ENCODE measurements at regions not wholly inside any gene's neighbourhood (a gene's known extent, or its start where the extent isn't known, plus 50 kb on each side); places are given as distances from the start of the nearest gene placed in this dataset.

- Histone ChIP-seq H2AFZ (ENCODE audit: low read depth, low read length, poor library complexity, severe bottlenecking) (no peak overlapping the region), H4K20me1 (ENCODE audit: insufficient read depth) (no peaks in the 10 kb centered on the region), H3K27ac (ENCODE audit: low read depth, low read length) (no peak overlapping the region), H3K27me3 (ENCODE audit: insufficient read depth, low read length) (no peaks in the 10 kb centered on the region), H3K4me1 (ENCODE audit: control insufficient read depth in 1 of 2, insufficient read depth in 2 of 2, low read length in 2 of 2) (no peaks in the 10 kb centered on the region), H3K79me2 (ENCODE audit: insufficient read depth, low read length) (no peaks in the 10 kb centered on the region), H3K9ac (ENCODE audit: low read length) (no peak overlapping the region), H3K4me2 (ENCODE audit: low read length) (no peak overlapping the region), H3K4me3 (replicated peaks in 1 of 2; ENCODE audit: low read depth in 1 of 2, low read length in 2 of 2) (no peak overlapping the region), H3K9me3 (ENCODE audit: control insufficient read depth in 1 of 2, insufficient read depth in 1 of 2, low read depth in 1 of 2, low read length in 2 of 2) (peaks cover 0 to 4% of the 10 kb centered on the region in 2 experiments; a peak in 1 of 4 replicates), H3K36me3 (ENCODE audit: control insufficient read depth in 1 of 2, insufficient read depth in 2 of 2, low read length in 2 of 2) (no peaks in the 10 kb centered on the region), H3K9me2 (ENCODE audit: insufficient read depth) (no peaks in the 10 kb centered on the region)
- intact Hi-C loops (cut with micrococcal nuclease) = no loop called here
- ATAC-seq (no peak), DNase-seq (ENCODE audit: low read depth, low spot score) (no peak)
- ChIA-PET CTCF (no interaction called here), RAD21 (ENCODE audit: low non-redundant PET in 1 of 2, low total read pairs in 2 of 2, uncharacterized antibody in 2 of 2, unreplicated experiment in 2 of 2) (no interaction called here), POLR2A (interaction anchor here (0.6 kb wide), 1 partner anchor 17 kb away, joined by 3 read pairs; no protein-coding TSS in a partner anchor)
- BruUV-seq (replicated peaks) = no TSS peak
- TF ChIP-seq SRF (IDR thresholded peaks at IDR 0.05; ENCODE audit: low read depth) = no peak
- no peak for TF ChIP-seq RAD21 (IDR thresholded peaks at IDR 0.05; ENCODE audit: low read depth)
- no peak for TF ChIP-seq REST (IDR thresholded peaks at IDR 0.05; ENCODE audit: low read depth)
- no peak for TF ChIP-seq MAX (IDR thresholded peaks at IDR 0.05)
- no peak for TF ChIP-seq ELF1 (IDR thresholded peaks at IDR 0.05; ENCODE audit: borderline replicate concordance, low read depth)
- no peak for TF ChIP-seq EZH2 (IDR thresholded peaks at IDR 0.05)
Measured at GRCh38 chr20:6360766-6361165, 237.9 kb upstream of the FERMT1 start.

All from HCT116 (cell line).